ENCODE measurements at regions not wholly inside any gene's neighbourhood (a gene's known extent, or its start where the extent isn't known, plus 50 kb on each side); places are given as distances from the start of the nearest gene placed in this dataset.

DNA sequence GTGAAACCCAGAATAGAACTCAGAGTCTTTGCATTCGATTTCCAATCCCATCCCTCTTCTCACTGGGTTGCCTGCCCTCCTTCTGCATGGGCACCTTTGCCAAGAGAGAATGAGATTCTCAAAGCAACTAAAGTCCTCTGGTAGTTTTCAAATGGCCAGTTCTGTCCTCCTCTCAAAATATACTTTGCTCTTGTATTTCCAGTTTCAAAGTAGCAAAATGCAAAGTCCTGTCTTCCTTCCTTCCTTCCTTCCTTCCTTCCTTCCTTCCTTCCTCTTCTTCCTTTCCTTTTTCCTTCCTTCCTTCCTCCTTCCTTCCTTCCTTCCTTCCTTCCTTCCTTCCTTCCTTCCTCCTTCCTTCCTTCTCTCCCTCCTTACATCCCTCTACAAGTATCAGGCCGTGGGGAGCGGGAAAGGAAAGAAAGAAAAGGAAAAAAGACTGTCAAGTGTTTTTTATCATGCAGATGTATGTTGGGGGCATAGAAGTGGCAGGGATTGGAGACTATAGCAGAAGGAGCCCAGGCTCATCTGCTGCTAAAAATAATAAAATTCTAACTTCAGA, 265.2 kb downstream of the CD83 start:
- no peak for TF ChIP-seq ZNF70 (CRISPR knock-in tag; IDR thresholded peaks at IDR 0.05)
- no peak for TF ChIP-seq ISL1 (CRISPR knock-in tag; IDR thresholded peaks at IDR 0.05)
- TF ChIP-seq, protein P1, sequence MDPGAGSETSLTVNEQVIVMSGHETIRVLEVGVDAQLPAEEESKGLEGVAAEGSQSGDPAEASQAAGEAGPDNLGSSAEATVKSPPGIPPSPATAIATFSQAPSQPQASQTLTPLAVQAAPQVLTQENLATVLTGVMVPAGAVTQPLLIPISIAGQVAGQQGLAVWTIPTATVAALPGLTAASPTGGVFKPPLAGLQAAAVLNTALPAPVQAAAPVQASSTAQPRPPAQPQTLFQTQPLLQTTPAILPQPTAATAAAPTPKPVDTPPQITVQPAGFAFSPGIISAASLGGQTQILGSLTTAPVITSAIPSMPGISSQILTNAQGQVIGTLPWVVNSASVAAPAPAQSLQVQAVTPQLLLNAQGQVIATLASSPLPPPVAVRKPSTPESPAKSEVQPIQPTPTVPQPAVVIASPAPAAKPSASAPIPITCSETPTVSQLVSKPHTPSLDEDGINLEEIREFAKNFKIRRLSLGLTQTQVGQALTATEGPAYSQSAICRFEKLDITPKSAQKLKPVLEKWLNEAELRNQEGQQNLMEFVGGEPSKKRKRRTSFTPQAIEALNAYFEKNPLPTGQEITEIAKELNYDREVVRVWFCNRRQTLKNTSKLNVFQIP (CRISPR knock-in tag; IDR thresholded peaks at IDR 0.05; ENCODE audit: borderline replicate concordance, low read depth): no peak
- no peak for TF ChIP-seq TOX (CRISPR knock-in tag; IDR thresholded peaks at IDR 0.05; ENCODE audit: borderline replicate concordance)
- TF ChIP-seq, protein P2, sequence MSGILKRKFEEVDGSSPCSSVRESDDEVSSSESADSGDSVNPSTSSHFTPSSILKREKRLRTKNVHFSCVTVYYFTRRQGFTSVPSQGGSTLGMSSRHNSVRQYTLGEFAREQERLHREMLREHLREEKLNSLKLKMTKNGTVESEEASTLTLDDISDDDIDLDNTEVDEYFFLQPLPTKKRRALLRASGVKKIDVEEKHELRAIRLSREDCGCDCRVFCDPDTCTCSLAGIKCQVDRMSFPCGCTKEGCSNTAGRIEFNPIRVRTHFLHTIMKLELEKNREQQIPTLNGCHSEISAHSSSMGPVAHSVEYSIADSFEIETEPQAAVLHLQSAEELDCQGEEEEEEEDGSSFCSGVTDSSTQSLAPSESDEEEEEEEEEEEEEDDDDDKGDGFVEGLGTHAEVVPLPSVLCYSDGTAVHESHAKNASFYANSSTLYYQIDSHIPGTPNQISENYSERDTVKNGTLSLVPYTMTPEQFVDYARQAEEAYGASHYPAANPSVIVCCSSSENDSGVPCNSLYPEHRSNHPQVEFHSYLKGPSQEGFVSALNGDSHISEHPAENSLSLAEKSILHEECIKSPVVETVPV (CRISPR knock-in tag; IDR thresholded peaks at IDR 0.05): no peak
- no peak for TF ChIP-seq ZFP30 (CRISPR knock-in tag; IDR thresholded peaks at IDR 0.05)
